NCI-H748 (cell line): ENCODE measurements at regions not wholly inside any gene's neighbourhood (a gene's known extent, or its start where the extent isn't known, plus 50 kb on each side); places are given as distances from the start of the nearest gene placed in this dataset.

Source experiments
- DNase-seq: peaks from one replicate; lab custom pipeline; 2025; ENCODE audit not compliant: unreplicated experiment; lab: John Stamatoyannopoulos, UW

GRCh38 chr6:14816116-14816859 lies 429.6 kb upstream of the JARID2 start:
- DNase-seq, result no peak

GRCh38 chr6:14817074-14817473 lies 428.8 kb upstream of the JARID2 start:
- no peak for DNase-seq

DNA sequence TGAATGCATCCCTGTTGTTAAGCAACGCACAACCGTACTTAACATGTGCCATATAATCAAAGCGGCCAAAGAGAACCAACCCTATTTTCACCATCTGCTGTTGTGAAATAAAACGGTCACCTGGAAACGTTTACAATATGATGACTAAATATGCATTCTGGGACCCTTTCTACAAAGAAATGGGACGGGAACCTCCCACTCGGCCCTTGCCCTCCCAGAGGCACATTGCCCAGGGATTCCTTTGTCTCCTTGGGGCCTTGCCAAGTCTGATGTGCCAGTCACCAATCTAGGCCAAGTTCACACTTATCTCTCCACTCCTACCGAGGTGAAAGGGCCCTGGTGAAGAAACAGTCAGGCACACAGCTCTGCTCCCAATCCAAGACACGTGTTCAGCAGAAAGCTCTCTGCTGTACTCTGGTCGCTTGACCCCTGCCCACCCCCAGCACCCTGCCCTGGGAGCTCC lies 427.4 kb upstream of the JARID2 start:
- peak; percentile 83 for DNase-seq

DNA sequence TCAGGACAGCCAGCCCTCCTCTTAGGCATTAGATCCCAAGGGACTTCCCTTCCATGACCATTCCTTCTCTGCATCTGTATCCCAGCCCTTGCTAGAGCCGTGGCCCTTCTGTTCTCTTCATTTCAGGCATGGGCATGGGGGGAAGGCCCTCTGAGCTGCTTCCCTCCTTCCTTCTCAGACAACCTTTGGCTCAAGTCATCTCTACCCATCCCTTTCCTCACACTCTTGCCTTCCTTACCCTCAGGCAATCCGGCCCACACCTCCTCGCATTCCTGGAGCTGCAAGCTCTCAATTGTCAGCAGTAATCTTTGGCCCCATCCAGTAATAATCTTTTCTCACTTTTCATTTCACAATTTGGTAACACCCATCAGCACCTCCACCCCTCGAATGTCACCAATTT lies 426.9 kb upstream of the JARID2 start:
- DNase-seq, result no peak

DNA sequence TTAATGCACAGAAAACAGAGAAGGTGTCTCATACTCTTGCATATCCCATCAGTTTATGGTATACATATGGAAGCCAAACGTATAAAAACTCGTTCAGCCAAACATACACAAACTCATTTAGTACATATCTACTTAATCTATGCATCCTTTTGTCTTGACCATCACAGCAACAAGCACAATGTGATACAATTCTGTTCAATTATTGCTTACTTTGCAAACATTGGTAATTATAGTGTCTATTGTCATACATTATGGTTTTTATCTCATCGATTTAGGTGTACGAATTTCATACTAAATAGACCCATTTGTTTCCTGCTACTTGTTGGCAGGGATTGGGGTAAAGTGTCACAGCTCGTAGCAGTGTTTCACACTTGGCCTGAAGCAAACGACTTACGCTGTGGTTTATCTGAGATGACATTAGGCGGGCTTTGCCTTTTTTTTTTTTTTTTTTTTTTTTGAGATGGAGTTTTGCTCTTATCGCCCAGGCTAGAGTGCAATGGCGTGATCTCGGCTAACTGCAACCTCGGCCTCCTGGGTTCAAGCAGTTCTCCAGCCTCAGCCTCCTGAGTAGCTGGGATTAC lies 425.9 kb upstream of the JARID2 start:
- DNase-seq, result peak; percentile 76

GRCh38 chr6:14822012-14822553 lies 423.8 kb upstream of the JARID2 start:
- DNase-seq, result no peak

- peak; percentile 50 for DNase-seq
Observed at GRCh38 chr6:14822679-14823078, 423.2 kb upstream of the JARID2 start.

- no peak for DNase-seq
Observed at GRCh38 chr6:14824060-14824459, 421.8 kb upstream of the JARID2 start.

DNA sequence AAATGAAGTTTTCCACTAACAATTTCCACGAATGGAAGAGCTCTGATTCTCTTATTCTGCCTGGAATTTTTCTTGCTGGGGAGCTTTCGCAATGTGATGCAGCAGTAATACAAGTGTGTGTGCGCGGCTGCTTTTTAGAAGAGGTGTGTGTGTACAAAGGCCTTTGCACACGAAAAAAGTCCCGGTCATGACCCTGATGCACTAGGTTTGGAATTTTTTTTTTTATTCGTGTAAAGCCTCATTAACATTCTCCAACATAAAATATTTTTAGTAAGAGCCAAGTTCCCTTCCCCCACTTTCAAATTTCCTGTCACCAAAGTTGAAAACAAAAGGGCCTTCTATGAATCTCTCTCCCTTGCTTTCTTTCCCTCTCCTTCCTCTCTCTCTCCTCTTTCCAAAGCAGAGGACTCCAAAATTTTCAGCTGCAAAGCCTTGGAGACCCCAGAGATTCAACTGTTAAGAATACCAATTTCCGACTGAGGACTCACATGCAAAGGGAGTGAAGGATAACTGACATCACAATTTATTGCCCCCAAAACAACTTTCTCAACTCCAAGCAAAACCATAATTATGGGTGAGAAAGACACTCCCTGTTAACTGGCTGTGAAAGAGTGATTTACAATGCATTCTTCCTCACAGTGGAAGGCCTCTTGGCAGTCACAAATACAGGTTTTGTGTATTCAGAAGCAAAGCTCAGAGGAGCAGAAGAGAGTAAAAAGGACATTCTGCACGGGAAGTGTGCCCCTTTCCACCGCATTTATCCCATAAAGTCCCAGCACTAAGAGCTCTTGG lies 421.2 kb upstream of the JARID2 start:
- DNase-seq, result peak; percentile 68

DNA sequence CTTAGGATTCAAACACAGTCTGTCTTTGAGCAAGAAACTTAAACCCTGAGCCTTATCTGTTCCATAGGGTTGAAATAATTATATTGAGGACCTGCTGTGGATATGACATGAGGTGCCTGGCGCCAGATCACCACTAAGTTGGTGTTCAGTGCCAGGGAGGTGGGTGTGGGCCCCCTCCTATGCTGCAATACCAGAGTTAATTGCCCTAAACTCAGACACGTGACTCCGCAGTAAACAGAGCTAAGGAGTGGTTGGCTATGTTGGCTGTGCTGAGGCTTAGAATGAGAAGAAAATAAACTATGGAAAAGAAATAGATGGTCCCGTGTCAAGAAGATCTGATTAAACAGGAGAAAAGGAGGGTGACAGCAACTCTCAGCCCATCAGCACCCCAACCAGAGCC lies 419.4 kb upstream of the JARID2 start:
- peak; percentile 45 for DNase-seq

DNA sequence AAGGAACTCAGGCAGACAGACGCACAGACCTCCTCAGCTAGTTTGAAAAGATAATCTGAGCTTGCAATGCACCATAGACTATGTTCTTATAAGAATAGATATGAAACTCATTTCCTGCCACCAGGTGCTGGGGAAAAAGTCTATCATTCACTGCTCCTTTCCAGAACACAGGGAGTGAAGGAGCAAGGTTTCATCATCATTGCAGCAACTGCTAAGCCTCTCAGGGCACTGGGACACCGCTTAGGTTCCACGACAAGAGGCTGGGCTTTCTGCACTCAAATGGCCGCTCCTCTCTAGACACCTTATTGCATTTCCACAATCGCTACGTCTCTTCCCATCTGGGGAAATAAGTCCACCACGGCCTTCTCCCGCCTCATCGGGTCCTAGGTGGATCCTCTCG lies 418.5 kb upstream of the JARID2 start:
- DNase-seq, result no peak

DNA sequence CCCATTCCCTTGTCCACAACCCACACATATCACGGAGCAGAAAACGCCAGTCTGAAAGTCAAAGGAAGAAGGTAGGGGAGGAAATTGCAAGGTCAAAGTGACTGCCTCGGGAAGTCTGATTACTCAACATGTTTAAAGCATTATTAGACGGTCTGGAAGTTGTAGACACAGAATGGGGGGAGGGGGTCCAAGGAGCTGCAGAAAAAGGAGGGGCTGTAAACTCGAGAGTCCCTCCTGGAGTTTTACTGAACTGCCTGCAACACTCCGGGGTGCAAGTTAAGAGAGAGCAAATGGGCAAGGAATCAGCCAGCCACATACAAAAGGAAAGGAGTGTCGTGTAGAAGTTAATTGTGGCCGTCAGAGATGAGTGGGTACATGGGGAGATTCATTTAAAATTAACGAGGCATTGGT lies 417.7 kb upstream of the JARID2 start:
- no peak for DNase-seq

- no peak for DNase-seq
Observed at GRCh38 chr6:14831070-14831469, 414.8 kb upstream of the JARID2 start.

GRCh38 chr6:14831937-14832336 lies 413.9 kb upstream of the JARID2 start:
- peak; percentile 70 for DNase-seq

- no peak for DNase-seq
Observed at GRCh38 chr6:14832427-14832826, 413.4 kb upstream of the JARID2 start.

DNA sequence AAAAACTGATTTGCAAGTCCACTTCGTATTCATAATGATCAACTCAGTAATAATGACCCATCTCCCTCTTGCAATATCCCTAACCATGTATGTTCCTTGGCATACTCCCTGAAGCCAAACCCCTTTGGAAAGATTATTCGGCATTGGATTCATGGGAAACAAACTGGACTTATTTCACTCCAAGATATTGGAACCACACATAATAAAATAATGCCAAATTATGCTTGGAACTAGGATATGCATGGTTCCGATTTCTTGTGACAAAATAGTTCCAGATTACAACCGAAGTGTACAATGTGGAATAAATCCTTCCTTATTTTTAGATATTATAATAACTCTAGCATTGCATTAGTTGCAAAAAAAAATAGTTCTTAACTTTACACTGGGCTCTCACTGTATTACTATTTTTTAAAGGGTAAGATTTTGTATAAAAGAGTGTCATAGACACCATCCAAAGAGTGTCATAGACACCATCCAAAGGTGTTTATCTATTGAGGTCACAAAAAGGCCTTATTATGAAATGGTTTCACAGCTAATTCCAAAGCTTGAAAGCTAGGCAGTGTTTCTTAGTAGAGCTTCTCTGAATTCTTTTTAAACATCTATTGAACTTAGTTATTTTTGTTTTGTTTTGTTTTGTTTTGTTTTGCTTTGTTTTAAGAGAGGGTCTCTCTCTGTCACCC lies 410.9 kb upstream of the JARID2 start:
- no peak for DNase-seq

DNA sequence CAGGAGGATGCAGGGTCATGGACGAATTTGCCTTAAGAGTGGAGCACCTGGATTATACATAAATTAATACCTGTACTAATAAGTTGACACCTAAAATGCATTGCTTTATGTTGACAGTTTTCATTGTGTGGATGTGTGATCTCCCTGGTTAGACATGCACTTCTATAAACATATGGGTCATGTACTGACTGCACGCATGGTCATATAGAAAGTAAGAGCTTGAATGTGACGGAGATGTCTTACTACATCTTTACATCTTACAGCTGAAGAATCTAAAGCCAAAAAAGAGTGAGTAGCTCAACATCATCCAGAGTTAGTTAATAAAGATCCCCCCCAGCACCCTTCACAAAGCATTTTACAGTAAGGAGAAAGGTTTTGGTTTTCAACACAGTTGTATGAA lies 408.4 kb upstream of the JARID2 start:
- DNase-seq, result no peak

DNA sequence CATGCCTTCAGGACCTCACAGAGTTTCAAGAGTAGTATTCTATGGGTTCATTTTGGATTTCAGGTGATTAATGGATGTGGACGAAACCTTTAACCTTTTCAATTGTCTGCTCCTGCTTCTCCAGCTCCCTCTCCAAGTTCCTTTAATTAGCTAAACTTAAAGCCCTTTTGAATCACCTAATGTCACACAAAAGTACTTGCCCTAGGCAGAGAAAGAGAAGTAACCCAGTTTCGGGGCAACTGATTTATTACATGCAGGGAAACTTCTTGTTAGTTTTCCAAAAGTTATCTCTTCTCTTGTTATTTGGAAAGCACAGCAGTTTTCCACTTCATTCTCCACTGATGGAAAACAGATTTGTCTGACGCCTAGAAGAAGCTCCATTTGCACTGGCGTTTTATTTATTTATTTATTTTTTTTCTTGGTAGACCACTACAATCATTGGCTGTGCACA lies 407.7 kb upstream of the JARID2 start:
- no peak for DNase-seq

- no peak for DNase-seq
Observed at GRCh38 chr6:14841901-14842421, 403.9 kb upstream of the JARID2 start.

DNA sequence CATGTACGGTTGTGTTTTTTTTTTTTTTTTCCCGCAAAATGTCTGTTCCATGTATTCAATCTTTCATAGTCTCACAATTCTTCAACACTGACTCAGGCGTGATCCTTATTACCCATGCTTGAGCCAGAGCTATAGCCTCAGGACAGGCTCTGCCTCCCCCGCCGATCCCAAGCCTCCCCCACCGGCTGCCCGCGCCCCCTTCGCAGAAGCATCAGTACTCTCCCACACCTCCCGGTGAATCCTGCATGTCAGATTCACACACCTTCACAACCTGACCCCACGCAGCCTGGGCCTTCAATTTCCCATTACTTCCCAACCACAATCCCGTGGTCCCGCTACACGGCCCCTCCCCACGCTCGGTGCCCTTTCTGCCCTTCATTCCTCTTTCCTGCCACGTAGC lies 401.5 kb upstream of the JARID2 start:
- no peak for DNase-seq

DNA sequence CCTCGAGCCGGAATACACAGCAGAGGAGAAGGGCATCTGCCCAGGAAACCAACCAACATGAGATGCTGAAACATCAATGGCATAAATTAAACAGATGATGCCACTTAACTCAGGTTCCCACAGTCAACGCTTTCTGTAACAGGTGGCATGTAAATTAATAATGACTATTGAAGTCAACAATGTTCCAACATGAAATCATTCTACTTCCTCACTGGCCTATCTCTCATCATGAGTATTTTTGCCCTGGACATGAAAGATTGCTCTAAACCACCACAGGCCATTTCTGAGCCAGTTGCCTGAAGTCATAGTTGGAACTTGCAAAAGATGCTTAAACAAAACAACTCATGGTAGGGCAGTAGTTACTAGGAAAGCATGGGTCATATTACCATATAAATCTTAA lies 397.9 kb upstream of the JARID2 start:
- DNase-seq, result no peak
